ENCODE measurements at regions not wholly inside any gene's neighbourhood (a gene's known extent, or its start where the extent isn't known, plus 50 kb on each side); places are given as distances from the start of the nearest gene placed in this dataset.

DNA sequence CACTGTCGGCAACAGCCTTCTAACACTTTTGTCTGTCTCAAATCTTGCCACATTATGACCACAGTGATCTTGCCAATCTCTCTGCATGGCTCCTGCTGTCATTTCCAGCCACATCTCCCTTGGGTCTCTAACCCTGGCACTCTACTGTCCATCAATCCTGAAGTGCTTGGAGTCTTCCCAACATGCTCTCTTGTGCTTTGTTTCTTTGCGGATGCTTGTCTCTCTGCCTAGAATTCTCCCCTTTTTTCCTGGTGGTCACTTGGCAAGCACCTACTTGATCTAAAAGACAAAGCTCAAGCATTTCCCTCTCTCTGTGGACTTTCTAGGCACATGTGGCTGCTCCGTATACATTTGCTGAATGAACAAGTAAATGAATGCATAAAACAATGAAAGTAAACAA, 290.7 kb upstream of the MAP3K7 start:
- Histone ChIP-seq H3F3A (ENCODE audit: insufficient read depth, low read depth) (no peaks in the 10 kb centered on the region), H3K27me3 (ENCODE audit: insufficient read depth, low read depth) (no peaks in the 10 kb centered on the region), H3K4me3 (no peak overlapping the region), H3K9me2 (ENCODE audit: insufficient read depth) (no peaks in the 10 kb centered on the region), H2AFZ (no peak overlapping the region), H3K4me2 (no peak overlapping the region), H3K9me3 (ENCODE audit: insufficient read depth, low read depth) (no peaks in the 10 kb centered on the region), H3K79me2 (ENCODE audit: low read depth) (no peaks in the 10 kb centered on the region), H4K20me1 (ENCODE audit: insufficient read depth) (no peaks in the 10 kb centered on the region), H3K36me3 (ENCODE audit: low read depth) (no peaks in the 10 kb centered on the region), H3K27ac (no peak overlapping the region), H3K4me1 (replicated peaks; ENCODE audit: insufficient read depth) (no peaks in the 10 kb centered on the region)
- ChIA-PET POLR2A (ENCODE audit: unreplicated experiment) (no interaction called here), CTCF (no interaction called here)
- intact Hi-C loops (cut with micrococcal nuclease; ENCODE audit: unreplicated experiment): no loop called here
- TF ChIP-seq EZH2 (IDR thresholded peaks at IDR 0.05; ENCODE audit: low read depth): no peak
- TF ChIP-seq, protein P1, sequence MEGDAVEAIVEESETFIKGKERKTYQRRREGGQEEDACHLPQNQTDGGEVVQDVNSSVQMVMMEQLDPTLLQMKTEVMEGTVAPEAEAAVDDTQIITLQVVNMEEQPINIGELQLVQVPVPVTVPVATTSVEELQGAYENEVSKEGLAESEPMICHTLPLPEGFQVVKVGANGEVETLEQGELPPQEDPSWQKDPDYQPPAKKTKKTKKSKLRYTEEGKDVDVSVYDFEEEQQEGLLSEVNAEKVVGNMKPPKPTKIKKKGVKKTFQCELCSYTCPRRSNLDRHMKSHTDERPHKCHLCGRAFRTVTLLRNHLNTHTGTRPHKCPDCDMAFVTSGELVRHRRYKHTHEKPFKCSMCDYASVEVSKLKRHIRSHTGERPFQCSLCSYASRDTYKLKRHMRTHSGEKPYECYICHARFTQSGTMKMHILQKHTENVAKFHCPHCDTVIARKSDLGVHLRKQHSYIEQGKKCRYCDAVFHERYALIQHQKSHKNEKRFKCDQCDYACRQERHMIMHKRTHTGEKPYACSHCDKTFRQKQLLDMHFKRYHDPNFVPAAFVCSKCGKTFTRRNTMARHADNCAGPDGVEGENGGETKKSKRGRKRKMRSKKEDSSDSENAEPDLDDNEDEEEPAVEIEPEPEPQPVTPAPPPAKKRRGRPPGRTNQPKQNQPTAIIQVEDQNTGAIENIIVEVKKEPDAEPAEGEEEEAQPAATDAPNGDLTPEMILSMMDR (conservative IDR thresholded peaks at IDR 0.05): no peak
- no peak for DNase-seq
- BruUV-seq (replicated peaks): no TSS peak

DNA sequence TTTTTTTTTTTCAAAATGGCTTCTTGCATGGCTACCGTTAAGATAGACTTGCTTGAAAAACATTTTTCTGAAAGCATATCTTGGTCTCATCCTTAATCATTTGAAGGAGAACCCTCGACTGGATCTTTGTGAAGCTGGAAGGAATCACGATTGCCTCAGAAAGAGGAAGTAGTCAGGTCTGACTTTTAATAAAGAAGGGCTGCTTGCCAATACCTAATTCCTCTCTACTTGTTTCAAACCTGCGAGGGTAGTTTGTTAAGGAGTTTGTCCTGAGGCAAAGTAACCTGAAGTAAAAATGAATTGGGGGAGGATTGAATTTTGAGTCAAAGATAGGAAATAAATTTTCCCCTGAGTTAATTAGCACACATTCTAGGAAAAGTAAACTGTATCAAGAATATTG, 288.1 kb upstream of the MAP3K7 start:
- Histone ChIP-seq H3K9me2 (ENCODE audit: insufficient read depth) (no peaks in the 10 kb centered on the region), H2AFZ (no peak overlapping the region), H3K27me3 (ENCODE audit: insufficient read depth, low read depth) (no peaks in the 10 kb centered on the region), H3K4me2 (no peak overlapping the region), H3F3A (ENCODE audit: insufficient read depth, low read depth) (no peaks in the 10 kb centered on the region), H3K4me3 (no peak overlapping the region), H4K20me1 (ENCODE audit: insufficient read depth) (no peaks in the 10 kb centered on the region), H3K9me3 (ENCODE audit: insufficient read depth, low read depth) (no peaks in the 10 kb centered on the region), H3K79me2 (ENCODE audit: low read depth) (no peaks in the 10 kb centered on the region), H3K4me1 (replicated peaks; ENCODE audit: insufficient read depth) (no peaks in the 10 kb centered on the region), H3K27ac (no peak overlapping the region), H3K36me3 (ENCODE audit: low read depth) (no peaks in the 10 kb centered on the region)
- POLR2A ChIA-PET (ENCODE audit: unreplicated experiment): no interaction called here
- CTCF ChIA-PET: no interaction called here
- TF ChIP-seq EZH2 (IDR thresholded peaks at IDR 0.05; ENCODE audit: low read depth): no peak
- TF ChIP-seq, protein P1 (conservative IDR thresholded peaks at IDR 0.05): no peak
- no peak for DNase-seq
- no TSS peak for BruUV-seq (replicated peaks)
- intact Hi-C loops (cut with micrococcal nuclease; ENCODE audit: unreplicated experiment): loop anchor here (5.0 kb wide), 1 partner anchor 62 kb away; no protein-coding TSS in a partner anchor

DNA sequence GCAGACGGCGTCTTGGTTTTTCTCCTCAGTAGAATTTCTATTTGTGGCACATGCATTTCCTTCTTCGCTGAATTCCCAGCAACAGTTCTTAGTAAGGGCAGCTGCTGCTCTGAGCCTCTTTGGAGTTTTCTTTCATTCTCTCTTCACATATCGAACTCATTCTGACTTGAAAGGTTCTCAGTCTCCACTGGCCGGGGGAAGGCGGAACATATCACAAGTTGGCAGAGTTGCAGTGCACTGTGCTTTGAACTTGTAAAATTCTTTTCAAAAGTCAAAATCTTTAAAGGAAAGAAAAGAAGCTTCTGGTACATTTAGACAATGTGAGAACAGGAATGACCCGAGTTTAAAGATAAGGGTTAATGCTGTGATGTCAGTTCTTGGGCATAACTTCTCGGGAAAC, 286.1 kb upstream of the MAP3K7 start:
- no peaks in the 10 kb centered on the region for H3K79me2 ChIP-seq (ENCODE audit: low read depth)
- no peaks in the 10 kb centered on the region for H3K36me3 ChIP-seq (ENCODE audit: low read depth)
- DNase-seq: no peak
- H3K4me2 ChIP-seq: no peak overlapping the region
- H3K9me3 ChIP-seq (ENCODE audit: insufficient read depth, low read depth): no peaks in the 10 kb centered on the region
- BruUV-seq (replicated peaks): no TSS peak
- H2AFZ ChIP-seq: no peak overlapping the region
- no peaks in the 10 kb centered on the region for H3K9me2 ChIP-seq (ENCODE audit: insufficient read depth)
- POLR2A ChIA-PET (ENCODE audit: unreplicated experiment): no interaction called here
- H3K4me1 ChIP-seq (replicated peaks; ENCODE audit: insufficient read depth): no peaks in the 10 kb centered on the region
- H4K20me1 ChIP-seq (ENCODE audit: insufficient read depth): no peaks in the 10 kb centered on the region
- H3K27ac ChIP-seq: no peak overlapping the region
- no peak overlapping the region for H3K4me3 ChIP-seq
- H3F3A ChIP-seq (ENCODE audit: insufficient read depth, low read depth): no peaks in the 10 kb centered on the region
- CTCF ChIA-PET: no interaction called here
- TF ChIP-seq, protein P1 (conservative IDR thresholded peaks at IDR 0.05): no peak
- no peak for TF ChIP-seq EZH2 (IDR thresholded peaks at IDR 0.05; ENCODE audit: low read depth)
- H3K27me3 ChIP-seq (ENCODE audit: insufficient read depth, low read depth): no peaks in the 10 kb centered on the region
- intact Hi-C loops (cut with micrococcal nuclease; ENCODE audit: unreplicated experiment): loop anchor here (5.0 kb wide), 1 partner anchor 64 kb away; no protein-coding TSS in a partner anchor
